SU-DHL-6 (cell line): ENCODE measurements at regions not wholly inside any gene's neighbourhood (a gene's known extent, or its start where the extent isn't known, plus 50 kb on each side); places are given as distances from the start of the nearest gene placed in this dataset.

Experiments
- H2AFZ ChIP-seq: fragments of 200-600 bp; sonication (generic); 2 replicates; pipeline ENCODE4 v1.6.1; 2014; ENCODE audit warnings: low read depth, mild to moderate bottlenecking, moderate library complexity, mixed read lengths, antibody characterized with exemption, low read length; ENCODE audit not compliant: severe bottlenecking
- H3F3A ChIP-seq: fragments of 200-600 bp; shearing (Covaris generic); 2 replicates; pipeline ENCODE4 v1.6.0; 2016; ENCODE audit warnings: antibody characterized with exemption, mild to moderate bottlenecking; ENCODE audit not compliant: insufficient read depth
- H3K27ac ChIP-seq: fragments of 200-600 bp; sonication (generic); 2 replicates; pipeline ENCODE4 v1.5.1; 2016; ENCODE audit warnings: low read depth, mild to moderate bottlenecking, low read length, moderate library complexity, mixed read lengths
- H3K27me3 ChIP-seq: fragments of 200-600 bp; sonication (generic), shearing (Covaris generic); 2 replicates; pipeline ENCODE4 v1.6.0; 2014; ENCODE audit warnings: mild to moderate bottlenecking, low read length
- H3K36me3 ChIP-seq: fragments of 200-600 bp; sonication (generic); 2 replicates; pipeline ENCODE4 v1.6.1; 2014; ENCODE audit warnings: mild to moderate bottlenecking, low read length, mixed read lengths
- H3K4me2 ChIP-seq: fragments of 300-600, 200-600 bp; shearing (Covaris generic), sonication (generic); 2 replicates; pipeline ENCODE4 v1.6.0; 2014; ENCODE audit warnings: low read length, low read depth, mild to moderate bottlenecking; ENCODE audit not compliant: poor library complexity, severe bottlenecking
- H3K4me3 ChIP-seq: fragments of 200-600 bp; sonication (generic); 2 replicates; pipeline ENCODE4 v1.5.1; 2014; ENCODE audit warnings: antibody characterized with exemption, low read length, mild to moderate bottlenecking, mixed read lengths; ENCODE audit not compliant: insufficient read depth, poor library complexity, severe bottlenecking
- H3K79me2 ChIP-seq: fragments of 200-600 bp; sonication (generic); 2 replicates; pipeline ENCODE4 v1.6.1; 2014; ENCODE audit warnings: mild to moderate bottlenecking, low read length, moderate library complexity; ENCODE audit not compliant: insufficient read depth
- H3K9ac ChIP-seq: fragments of 200-600 bp; sonication (generic); 2 replicates; pipeline ENCODE4 v1.7.0; 2014; ENCODE audit warnings: mild to moderate bottlenecking, low read length
- H3K9me2 ChIP-seq: fragments of 200-600 bp; sonication (generic); replicated peaks from 2 replicates; pipeline ENCODE4 v1.6.1; 2014; ENCODE audit warnings: low read length; ENCODE audit not compliant: insufficient read depth
- H3K9me3 ChIP-seq: fragments of 200-600 bp; sonication (generic); 2 replicates; pipeline ENCODE4 v1.6.1; 2014; ENCODE audit warnings: low read length, mixed read lengths; ENCODE audit not compliant: insufficient read depth
- H4K20me1 ChIP-seq: fragments of 200-600 bp; sonication (generic); 2 replicates; pipeline ENCODE4 v1.6.1; 2014; ENCODE audit warnings: low read depth, mild to moderate bottlenecking, antibody characterized with exemption, low read length, moderate library complexity, mixed read lengths
- EZH2phosphoT487 ChIP-seq: fragments of 200-600 bp; sonication (generic), shearing (Covaris generic); conservative IDR thresholded peaks from 2 replicates; pipeline ENCODE4 v1.6.1; 2018; ENCODE audit warnings: mild to moderate bottlenecking, antibody characterized with exemption, low read length, moderate library complexity, mixed read lengths
- TF ChIP-seq, protein P1 (sequence below): fragments of 200-600 bp; sonication (generic); IDR thresholded peaks from one replicate; pipeline ENCODE4 v1.5.1; 2017; ENCODE audit warnings: antibody characterized with exemption, mild to moderate bottlenecking, low read length, moderate library complexity; ENCODE audit not compliant: insufficient read depth, poor library complexity, severe bottlenecking

- Histone ChIP-seq H3K9ac (no peak overlapping the region), H3K4me3 (no peak overlapping the region), H3K79me2 (no peaks in the 10 kb centered on the region)
These were observed 108.1 kb downstream of the MAP3K21 start for GRCh38 chr1:233435622-233436021.

DNA sequence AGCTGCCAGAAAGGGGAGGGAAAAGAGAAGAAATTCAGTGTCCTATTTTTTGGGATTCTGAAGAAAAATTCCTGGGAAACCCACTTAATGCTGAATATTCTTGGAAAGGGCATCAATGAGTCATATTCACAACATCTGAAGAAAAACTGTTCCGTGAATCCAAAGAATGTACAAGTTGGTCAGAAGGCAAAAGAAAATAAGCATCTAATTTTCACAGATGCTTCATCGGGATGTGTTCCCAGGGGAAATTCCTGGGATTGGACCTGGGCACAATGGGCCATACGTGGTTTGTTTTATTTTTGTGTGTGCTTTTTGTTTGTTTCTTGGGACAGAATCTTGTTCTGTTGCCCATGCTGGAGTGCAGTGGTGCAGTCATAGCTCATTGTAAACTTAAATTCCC, 112.2 kb downstream of the MAP3K21 start:
- H2AFZ ChIP-seq, result no peak overlapping the region
- no peaks in the 10 kb centered on the region for H3F3A ChIP-seq
- no peaks in the 10 kb centered on the region for H3K9me2 ChIP-seq
- no peaks in the 10 kb centered on the region for H3K79me2 ChIP-seq
- no peak overlapping the region for H3K4me2 ChIP-seq
- H3K4me3 ChIP-seq, result no peak overlapping the region
- H3K9me3 ChIP-seq, result no peaks in the 10 kb centered on the region
- TF ChIP-seq, protein P1, sequence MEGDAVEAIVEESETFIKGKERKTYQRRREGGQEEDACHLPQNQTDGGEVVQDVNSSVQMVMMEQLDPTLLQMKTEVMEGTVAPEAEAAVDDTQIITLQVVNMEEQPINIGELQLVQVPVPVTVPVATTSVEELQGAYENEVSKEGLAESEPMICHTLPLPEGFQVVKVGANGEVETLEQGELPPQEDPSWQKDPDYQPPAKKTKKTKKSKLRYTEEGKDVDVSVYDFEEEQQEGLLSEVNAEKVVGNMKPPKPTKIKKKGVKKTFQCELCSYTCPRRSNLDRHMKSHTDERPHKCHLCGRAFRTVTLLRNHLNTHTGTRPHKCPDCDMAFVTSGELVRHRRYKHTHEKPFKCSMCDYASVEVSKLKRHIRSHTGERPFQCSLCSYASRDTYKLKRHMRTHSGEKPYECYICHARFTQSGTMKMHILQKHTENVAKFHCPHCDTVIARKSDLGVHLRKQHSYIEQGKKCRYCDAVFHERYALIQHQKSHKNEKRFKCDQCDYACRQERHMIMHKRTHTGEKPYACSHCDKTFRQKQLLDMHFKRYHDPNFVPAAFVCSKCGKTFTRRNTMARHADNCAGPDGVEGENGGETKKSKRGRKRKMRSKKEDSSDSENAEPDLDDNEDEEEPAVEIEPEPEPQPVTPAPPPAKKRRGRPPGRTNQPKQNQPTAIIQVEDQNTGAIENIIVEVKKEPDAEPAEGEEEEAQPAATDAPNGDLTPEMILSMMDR, result no peak
- no peak for TF ChIP-seq EZH2phosphoT487
- H3K27ac ChIP-seq, result no peak overlapping the region
- no peak overlapping the region for H3K9ac ChIP-seq
- no peaks in the 10 kb centered on the region for H3K27me3 ChIP-seq
- no peaks in the 10 kb centered on the region for H4K20me1 ChIP-seq
- no peaks in the 10 kb centered on the region for H3K36me3 ChIP-seq

More at GRCh38 chr1:233435622-233436021, 108.1 kb downstream of the MAP3K21 start:
- no peaks in the 10 kb centered on the region for H3K36me3 ChIP-seq
- H3K27me3 ChIP-seq, result no peaks in the 10 kb centered on the region
- H3K9me3 ChIP-seq, result no peaks in the 10 kb centered on the region
- H3K4me2 ChIP-seq, result no peak overlapping the region
- no peak overlapping the region for H2AFZ ChIP-seq
- no peak overlapping the region for H3K27ac ChIP-seq
- H3F3A ChIP-seq, result no peaks in the 10 kb centered on the region
- no peaks in the 10 kb centered on the region for H4K20me1 ChIP-seq
- TF ChIP-seq EZH2phosphoT487, result no peak
- TF ChIP-seq, protein P1, result no peak
- H3K9me2 ChIP-seq, result no peaks in the 10 kb centered on the region; the same call in 1 of the 2 replicates

GRCh38 chr1:233440951-233441401, 113.5 kb downstream of the MAP3K21 start:
- no peak overlapping the region for H2AFZ ChIP-seq
- no peaks in the 10 kb centered on the region for H3K79me2 ChIP-seq
- H4K20me1 ChIP-seq, result no peaks in the 10 kb centered on the region
- H3K9ac ChIP-seq, result no peak overlapping the region
- TF ChIP-seq, protein P1, result peak; percentile 48
- TF ChIP-seq EZH2phosphoT487, result no peak
- no peaks in the 10 kb centered on the region for H3K9me2 ChIP-seq
- H3K9me3 ChIP-seq, result no peaks in the 10 kb centered on the region
- H3F3A ChIP-seq, result no peaks in the 10 kb centered on the region
- no peaks in the 10 kb centered on the region for H3K27me3 ChIP-seq
- no peak overlapping the region for H3K4me3 ChIP-seq
- H3K4me2 ChIP-seq, result no peak overlapping the region
- no peak overlapping the region for H3K27ac ChIP-seq
- no peaks in the 10 kb centered on the region for H3K36me3 ChIP-seq
